GM12878 (cell line): ENCODE measurements at regions not wholly inside any gene's neighbourhood (a gene's known extent, or its start where the extent isn't known, plus 50 kb on each side); places are given as distances from the start of the nearest gene placed in this dataset.

Experiments used
- ATAC-seq: fragments of 200-7000 bp; cut with Tn5 transposase; 3 replicates; pipeline ENCODE4 v1.9.1; 2020; ENCODE audit warnings: mild to moderate bottlenecking, moderate library complexity
- BruUV-seq: library from RNA; stranded (reverse); fragments of 400-500 nt; replicated peaks from 2 replicates; lab custom pipeline; 2021; lab: Mats Ljungman, UMichigan
- CTCF ChIA-PET: fragments of 300-600 bp; sonication (Branson Sonifier 250); formaldehyde crosslinking; extraction: SDS; loops from one replicate; lab custom pipeline; 2021; ENCODE audit warnings: inconsistent platforms; lab: Yijun Ruan, JAX
- POLR2A ChIA-PET: fragments of 350-600 bp; formaldehyde crosslinking; extraction: SDS; loops from one replicate; lab custom pipeline; 2021; ENCODE audit warnings: inconsistent platforms; lab: Charles Lee
- RAD21 ChIA-PET: fragments of 300-600 bp; sonication (Branson Sonifier 250); formaldehyde crosslinking; loops from one replicate; lab custom pipeline; 2023; ENCODE audit warnings: antibody characterized with exemption; ENCODE audit not compliant: unreplicated experiment; lab: Charles Lee
- SMC1A ChIA-PET: fragments of 300-600 bp; sonication (Branson Sonifier 250); formaldehyde crosslinking; loops from one replicate; lab custom pipeline; 2023; ENCODE audit not compliant: unreplicated experiment, uncharacterized antibody; lab: Charles Lee
- DNase-seq: peaks from one replicate; pipeline ENCODE4 v3.0.0-alpha.2; 2011; ENCODE audit warnings: low read depth, low spot score
- FAIRE-seq: peaks from 3 replicates; lab custom pipeline; 2011; peaks lifted over from hg19 to GRCh38; lab: Jason Lieb, UNC
- H2AFZ ChIP-seq: 2 replicates; pipeline ENCODE4 v1.6.0; 2011; ENCODE audit warnings: low read depth, low read length, control low read depth; ENCODE audit not compliant: control insufficient read depth
- H3K27ac ChIP-seq: 2 replicates; pipeline ENCODE4 v1.5.1; 2011; ENCODE audit warnings: control low read depth; ENCODE audit not compliant: control insufficient read depth, insufficient read depth
- H3K27me3 ChIP-seq, 2 experiments: replicated peaks in 1 of 2; 2 replicates each; pipeline versions ENCODE4 v1.6.0 to v1.6.1; 2011; ENCODE audit warnings: low read length in 1 of 2; ENCODE audit not compliant: control insufficient read depth in 2 of 2, insufficient read depth in 2 of 2
- H3K36me3 ChIP-seq, 2 experiments: 2 replicates each; pipeline ENCODE4 v1.5.1; 2011; ENCODE audit warnings: low read length in 1 of 2; ENCODE audit not compliant: control insufficient read depth in 2 of 2, insufficient read depth in 2 of 2
- H3K4me1 ChIP-seq: 2 replicates; pipeline ENCODE4 v1.6.1; 2011; ENCODE audit warnings: mild to moderate bottlenecking, low read length, moderate library complexity, mixed read lengths; ENCODE audit not compliant: control insufficient read depth, insufficient read depth
- H3K4me2 ChIP-seq: 2 replicates; pipeline ENCODE4 v1.6.0; 2011; ENCODE audit warnings: control low read depth; ENCODE audit not compliant: control insufficient read depth, insufficient read depth
- H3K4me3 ChIP-seq: fragments of 200-600 bp; sonication (generic); 2 replicates; pipeline ENCODE4 v1.5.1; 2016
- H3K79me2 ChIP-seq: 2 replicates; pipeline ENCODE4 v1.6.0; 2011; ENCODE audit warnings: low read length; ENCODE audit not compliant: control insufficient read depth, insufficient read depth
- H3K9ac ChIP-seq: 2 replicates; pipeline ENCODE4 v1.8.0; 2011; ENCODE audit warnings: low read length, control low read depth, mixed read lengths; ENCODE audit not compliant: control insufficient read depth, insufficient read depth
- H3K9me3 ChIP-seq: replicated peaks from 3 replicates; pipeline ENCODE4 v1.5.1; 2011; ENCODE audit warnings: mild to moderate bottlenecking, low read length; ENCODE audit not compliant: control insufficient read depth, insufficient read depth
- H4K20me1 ChIP-seq: 2 replicates; pipeline ENCODE4 v1.6.0; 2011; ENCODE audit not compliant: control insufficient read depth, insufficient read depth
- ATF7 ChIP-seq: fragments of 450-650 bp; IDR thresholded peaks from 2 replicates; pipeline ENCODE4 v1.6.1; 2016; ENCODE audit warnings: low read depth, mild to moderate bottlenecking
- BMI1 ChIP-seq: fragments of 450-650 bp; IDR thresholded peaks from 2 replicates; pipeline ENCODE4 v1.6.1; 2016; ENCODE audit warnings: mild to moderate bottlenecking, moderate library complexity, borderline replicate concordance
- CBX5 ChIP-seq: sonication (generic); IDR thresholded peaks from 2 replicates; pipeline ENCODE4 v1.6.1; 2016; ENCODE audit warnings: low read depth, moderate library complexity, mild to moderate bottlenecking, inconsistent platforms
- ETV6 ChIP-seq, 2 experiments: fragments of 450-650 bp in 1 of 2; IDR thresholded peaks in 1 of 2; conservative IDR thresholded peaks in 1 of 2; 2 replicates each; pipeline ENCODE4 v1.6.1; 2014; ENCODE audit warnings: antibody characterized with exemption in 1 of 2, borderline replicate concordance in 1 of 2, low read depth in 1 of 2, mild to moderate bottlenecking in 1 of 2, moderate library complexity in 1 of 2
- HCFC1 ChIP-seq: fragments of 150-350 bp; IDR thresholded peaks from 2 replicates; pipeline ENCODE4 v1.6.1; 2014; ENCODE audit warnings: low read length
- LARP7 ChIP-seq: fragments of 450-650 bp; IDR thresholded peaks from 2 replicates; pipeline ENCODE4 v1.6.1; 2017; ENCODE audit warnings: mild to moderate bottlenecking
- NRF1 ChIP-seq: conservative IDR thresholded peaks from 2 replicates; pipeline ENCODE4 v1.6.1; 2011; ENCODE audit warnings: mild to moderate bottlenecking, low read depth, low read length, improper control_type of control experiment
- SKIL ChIP-seq: fragments of 450-650 bp; IDR thresholded peaks from 2 replicates; pipeline ENCODE4 v1.6.1; 2017; ENCODE audit warnings: mild to moderate bottlenecking, low read depth, inconsistent platforms; ENCODE audit not compliant: poor library complexity, severe bottlenecking
- STAT3 ChIP-seq: IDR thresholded peaks from 2 replicates; pipeline ENCODE4 v1.6.1; 2011; ENCODE audit warnings: low read depth, low read length, improper control_type of control experiment
- TCF3 ChIP-seq: IDR thresholded peaks from 2 replicates; pipeline ENCODE4 v1.6.1; 2012; ENCODE audit warnings: low read depth, mild to moderate bottlenecking, low read length, borderline replicate concordance; ENCODE audit not compliant: insufficient read depth
- YBX1 ChIP-seq: fragments of 450-650 bp; IDR thresholded peaks from 2 replicates; pipeline ENCODE4 v1.6.1; 2016; ENCODE audit warnings: antibody characterized with exemption
- ZNF384 ChIP-seq: IDR thresholded peaks from 2 replicates; pipeline ENCODE4 v1.6.1; 2012; ENCODE audit warnings: low read depth, mild to moderate bottlenecking, low read length, improper control_type of control experiment, borderline replicate concordance
- ZZZ3 ChIP-seq: IDR thresholded peaks from 2 replicates; pipeline ENCODE4 v1.6.1; 2011; ENCODE audit warnings: low read depth; ENCODE audit not compliant: control insufficient read depth, insufficient read length
- WGBS: methylation state at CpG from one replicate; pipeline ENCODE4 v1.1.6; 2016; ENCODE audit warnings: low lambda C conversion rate; ENCODE audit not compliant: insufficient replicate concordance, insufficient coverage; ENCODE audit errors: missing lambda C conversion rate; 5-methylcytosine and 5-hydroxymethylcytosine counted together
- in situ Hi-C: fragments of 300-500 bp; cut with MboI; formaldehyde crosslinking; loops from 9 replicates; pipeline ENCODE4 v1.14.3; 2018; ENCODE audit warnings: mixed read lengths
- intact Hi-C: fragments of 100-400 bp; cut with micrococcal nuclease; formaldehyde crosslinking; loops from one replicate; pipeline ENCODE4 v1.14.2; 2022; ENCODE audit not compliant: unreplicated experiment

GRCh38 chr2:142650601-142651000 is 226.9 kb upstream of the KYNU start:
- H3K27me3 ChIP-seq: no peaks in the 10 kb centered on the region
- in situ Hi-C loops (no loop called here), intact Hi-C loops (no loop called here)
- DNase-seq: no peak
- TF ChIP-seq STAT3 (no peak), NRF1 (no peak), ETV6 (conservative IDR thresholded peaks at IDR 0.05 in 1 of 2, IDR thresholded peaks at IDR 0.05 in 1 of 2; ENCODE audit: borderline replicate concordance in 1 of 2, low read depth in 1 of 2) (no peak), ZNF384 (no peak), YBX1 (no peak), SKIL (no peak), TCF3 (no peak), HCFC1 (no peak), LARP7 (no peak), ATF7 (no peak), BMI1 (no peak), ZZZ3 (no peak), CBX5 (no peak)
- H3K9ac ChIP-seq: no peak overlapping the region
- H4K20me1 ChIP-seq: no peaks in the 10 kb centered on the region
- FAIRE-seq: no peak
- H3K79me2 ChIP-seq: no peaks in the 10 kb centered on the region
- H3K4me1 ChIP-seq: no peaks in the 10 kb centered on the region
- ChIA-PET POLR2A (no interaction called here), RAD21 (no interaction called here), CTCF (no interaction called here), SMC1A (no interaction called here)
- 3% methylated on average over 2 of the region's 2 CpGs for WGBS
- no peaks in the 10 kb centered on the region for H3K36me3 ChIP-seq
- H3K4me2 ChIP-seq: no peak overlapping the region
- ATAC-seq: no peak
- no TSS peak for BruUV-seq
- no peak overlapping the region for H3K4me3 ChIP-seq
- no peak overlapping the region for H3K27ac ChIP-seq
- no peaks in the 10 kb centered on the region for H3K9me3 ChIP-seq
- no peak overlapping the region for H2AFZ ChIP-seq
